Astrocyte (in vitro differentiated cells and primary cell): ENCODE measurements at regions not wholly inside any gene's neighbourhood (a gene's known extent, or its start where the extent isn't known, plus 50 kb on each side); places are given as distances from the start of the nearest gene placed in this dataset.

ENCODE experiments used
- DNase-seq: peaks from one replicate; pipeline ENCODE4 v3.0.0-alpha.2; 2010; ENCODE audit warnings: low read depth
- FAIRE-seq: peaks from 2 replicates; lab custom pipeline; 2011; peaks lifted over from hg19 to GRCh38; lab: Jason Lieb, UNC
- H2AFZ ChIP-seq: 2 replicates; pipeline ENCODE4 v1.6.0; 2012; ENCODE audit warnings: low read depth, low read length, inconsistent platforms
- H3K27ac ChIP-seq: 2 replicates; pipeline ENCODE4 v1.5.1; 2011; ENCODE audit warnings: low read depth, low read length, inconsistent platforms
- H3K27me3 ChIP-seq: 2 replicates; pipeline ENCODE4 v1.6.0; 2011; ENCODE audit warnings: low read length, inconsistent platforms; ENCODE audit not compliant: insufficient read depth
- H3K36me3 ChIP-seq: 2 replicates; pipeline ENCODE4 v1.5.1; 2011; ENCODE audit warnings: low read length, inconsistent platforms; ENCODE audit not compliant: insufficient read depth
- H3K4me1 ChIP-seq: 2 replicates; pipeline ENCODE4 v1.5.1; 2011; ENCODE audit warnings: low read length, inconsistent platforms; ENCODE audit not compliant: insufficient read depth
- H3K4me2 ChIP-seq: 2 replicates; pipeline ENCODE4 v1.6.0; 2012; ENCODE audit warnings: low read length, inconsistent platforms
- H3K4me3 ChIP-seq: 2 replicates; pipeline ENCODE4 v1.5.1; 2011; ENCODE audit warnings: low read depth, mild to moderate bottlenecking, low read length, inconsistent platforms; ENCODE audit not compliant: insufficient read depth
- H3K79me2 ChIP-seq: 2 replicates; pipeline ENCODE4 v1.6.0; 2012; ENCODE audit warnings: mild to moderate bottlenecking, low read length, inconsistent platforms; ENCODE audit not compliant: insufficient read depth
- H3K9ac ChIP-seq: 2 replicates; pipeline ENCODE4 v1.6.0; 2012; ENCODE audit warnings: mild to moderate bottlenecking, low read length, inconsistent platforms
- H3K9me3 ChIP-seq: 2 replicates; pipeline ENCODE4 v1.5.1; 2012; ENCODE audit warnings: low read depth, mild to moderate bottlenecking, low read length, inconsistent platforms; ENCODE audit not compliant: insufficient read depth
- H4K20me1 ChIP-seq: 2 replicates; pipeline ENCODE4 v1.6.0; 2012; ENCODE audit warnings: low read length, inconsistent platforms; ENCODE audit not compliant: insufficient read depth
- H3K27ac Mint-ChIP-seq: one replicate; pipeline ENCODE4 v1.8.0; 2021; ENCODE audit warnings: mild to moderate bottlenecking, mixed read lengths; ENCODE audit not compliant: unreplicated experiment
- H3K27me3 Mint-ChIP-seq: one replicate; pipeline ENCODE4 v1.8.0; 2021; ENCODE audit warnings: low read depth, mixed read lengths; ENCODE audit not compliant: unreplicated experiment
- H3K36me3 Mint-ChIP-seq: one replicate; pipeline ENCODE4 v1.8.0; 2021; ENCODE audit warnings: low read depth, mixed read lengths; ENCODE audit not compliant: unreplicated experiment
- H3K4me1 Mint-ChIP-seq: one replicate; pipeline ENCODE4 v1.8.0; 2021; ENCODE audit warnings: low read depth, mixed read lengths; ENCODE audit not compliant: unreplicated experiment
- H3K4me3 Mint-ChIP-seq: one replicate; pipeline ENCODE4 v1.8.0; 2021; ENCODE audit warnings: mild to moderate bottlenecking, moderate library complexity, mixed read lengths; ENCODE audit not compliant: unreplicated experiment
- H3K9me3 Mint-ChIP-seq: one replicate; pipeline ENCODE4 v1.8.0; 2021; ENCODE audit warnings: mild to moderate bottlenecking, mixed read lengths; ENCODE audit not compliant: unreplicated experiment
- CTCF ChIP-seq: IDR thresholded peaks from 2 replicates; pipeline ENCODE4 v1.5.1; 2011; ENCODE audit warnings: low read depth, mild to moderate bottlenecking, inconsistent platforms, low read length, moderate library complexity; ENCODE audit not compliant: insufficient read depth
- EZH2 ChIP-seq: IDR thresholded peaks from 2 replicates; pipeline ENCODE4 v1.6.1; 2012; ENCODE audit warnings: mild to moderate bottlenecking, low read length, inconsistent platforms; ENCODE audit not compliant: insufficient read depth

- no peaks in the 10 kb centered on the region for H3K4me1 Mint-ChIP-seq
- H3K36me3 ChIP-seq, result no peaks in the 10 kb centered on the region
- H2AFZ ChIP-seq, result no peak overlapping the region
- no peaks in the 10 kb centered on the region for H3K27me3 ChIP-seq
- no peak overlapping the region for H3K4me2 ChIP-seq
- H3K36me3 Mint-ChIP-seq, result peaks cover 2% of the 10 kb centered on the region
- no peak for TF ChIP-seq CTCF
- TF ChIP-seq EZH2, result no peak
- no peaks in the 10 kb centered on the region for H3K27me3 Mint-ChIP-seq
- no peak for DNase-seq
- no peak overlapping the region for H3K27ac Mint-ChIP-seq
- no peaks in the 10 kb centered on the region for H4K20me1 ChIP-seq
- no peaks in the 10 kb centered on the region for H3K79me2 ChIP-seq
- no peak overlapping the region for H3K27ac ChIP-seq
- no peak for FAIRE-seq
- H3K9ac ChIP-seq, result no peak overlapping the region
- H3K4me3 ChIP-seq, result no peak overlapping the region
- no peaks in the 10 kb centered on the region for H3K9me3 Mint-ChIP-seq
- H3K4me3 Mint-ChIP-seq, result no peak overlapping the region
- H3K9me3 ChIP-seq, result no peaks in the 10 kb centered on the region
- no peaks in the 10 kb centered on the region for H3K4me1 ChIP-seq
Observed at GRCh38 chr9:3066591-3066990, 222.7 kb upstream of the PUM3 start.

DNA sequence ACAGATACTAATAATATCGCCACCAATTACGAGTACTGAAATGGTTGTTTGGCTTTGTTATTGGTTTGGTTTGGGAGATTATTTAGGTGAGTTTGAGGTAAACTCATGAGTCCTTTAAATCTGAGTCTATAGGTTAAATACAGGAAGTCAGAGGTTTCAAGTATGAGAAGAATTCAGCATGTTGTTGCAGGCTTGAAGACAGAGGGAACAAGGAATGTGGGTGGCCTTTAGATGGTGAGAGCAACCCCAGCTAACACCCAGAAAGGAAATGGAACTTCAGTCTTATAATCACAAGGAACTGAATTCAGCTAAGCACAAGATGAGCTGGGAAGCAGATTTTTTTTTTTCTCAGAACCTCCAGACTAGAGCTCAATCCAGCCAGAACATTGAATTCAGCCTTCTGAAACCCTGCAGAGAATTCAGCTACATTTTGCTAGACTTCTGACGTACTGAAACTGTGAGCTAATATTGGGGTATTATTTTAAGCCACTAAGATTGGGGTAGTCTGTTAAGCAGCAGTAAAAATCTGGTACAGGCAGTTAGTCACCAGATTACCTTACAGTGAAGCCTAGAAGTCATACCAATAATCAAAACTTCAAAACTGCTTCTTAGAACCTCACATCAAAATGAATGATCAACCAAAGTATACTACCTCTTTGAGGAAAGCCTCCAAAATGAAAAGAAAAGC, 216.0 kb upstream of the PUM3 start:
- TF ChIP-seq CTCF, result no peak
- TF ChIP-seq EZH2, result no peak

GRCh38 chr9:3058409-3058808, 214.5 kb upstream of the PUM3 start:
- H3K4me2 ChIP-seq, result no peak overlapping the region
- H3K27me3 ChIP-seq, result no peaks in the 10 kb centered on the region
- Mint-ChIP-seq H3K9me3 (no peaks in the 10 kb centered on the region), H3K27ac (no peak overlapping the region), H3K4me3 (no peak overlapping the region), H3K4me1 (peaks cover 21% of the 10 kb centered on the region), H3K27me3 (no peaks in the 10 kb centered on the region), H3K36me3 (no peaks in the 10 kb centered on the region)
- H3K36me3 ChIP-seq, result no peaks in the 10 kb centered on the region
- H3K9me3 ChIP-seq, result no peaks in the 10 kb centered on the region
- no peak overlapping the region for H3K4me3 ChIP-seq
- no peak overlapping the region for H3K27ac ChIP-seq
- TF ChIP-seq CTCF (no peak), EZH2 (no peak)
- H4K20me1 ChIP-seq, result no peaks in the 10 kb centered on the region
- no peaks in the 10 kb centered on the region for H3K79me2 ChIP-seq
- H3K4me1 ChIP-seq, result no peaks in the 10 kb centered on the region
- H3K9ac ChIP-seq, result no peak overlapping the region
- no peak for DNase-seq
- no peak for FAIRE-seq
- H2AFZ ChIP-seq, result no peak overlapping the region

More for the DNA sequence above, 216.0 kb upstream of the PUM3 start:
- Histone ChIP-seq H2AFZ (no peak overlapping the region), H3K36me3 (no peaks in the 10 kb centered on the region), H3K4me1 (no peaks in the 10 kb centered on the region), H3K4me3 (no peak overlapping the region), H3K9me3 (no peaks in the 10 kb centered on the region), H3K27me3 (no peaks in the 10 kb centered on the region), H3K4me2 (no peak overlapping the region), H3K27ac (no peak overlapping the region), H4K20me1 (no peaks in the 10 kb centered on the region), H3K79me2 (no peaks in the 10 kb centered on the region), H3K9ac (no peak overlapping the region)
- DNase-seq, result no peak
- FAIRE-seq, result no peak
- H3K4me3 Mint-ChIP-seq, result no peak overlapping the region
- no peaks in the 10 kb centered on the region for H3K27me3 Mint-ChIP-seq
- H3K27ac Mint-ChIP-seq, result peak overlapping the region; percentile 83
- H3K4me1 Mint-ChIP-seq, result peaks cover 21% of the 10 kb centered on the region
- H3K9me3 Mint-ChIP-seq, result no peaks in the 10 kb centered on the region
- H3K36me3 Mint-ChIP-seq, result no peaks in the 10 kb centered on the region
